Choroid plexus epithelial cell (primary cell): ENCODE measurements at regions not wholly inside any gene's neighbourhood (a gene's known extent, or its start where the extent isn't known, plus 50 kb on each side); places are given as distances from the start of the nearest gene placed in this dataset.
A peak's percentile ranks its signal among the peaks of the same experiment; 100 is the strongest.

Experiments
- DNase-seq: peaks from one replicate; pipeline ENCODE4 v3.0.0-alpha.2; 2010; ENCODE audit warnings: low read depth
- H3K4me3 ChIP-seq: 2 replicates; pipeline ENCODE4 v1.5.1; 2011; ENCODE audit warnings: low read depth, mild to moderate bottlenecking, control low read depth, low read length, moderate library complexity
- TF ChIP-seq, protein P1 (sequence below): conservative IDR thresholded peaks from 2 replicates; pipeline ENCODE4 v1.5.1; 2011; ENCODE audit warnings: low read depth, mild to moderate bottlenecking, control low read depth, inconsistent platforms, low read length, moderate library complexity

DNA sequence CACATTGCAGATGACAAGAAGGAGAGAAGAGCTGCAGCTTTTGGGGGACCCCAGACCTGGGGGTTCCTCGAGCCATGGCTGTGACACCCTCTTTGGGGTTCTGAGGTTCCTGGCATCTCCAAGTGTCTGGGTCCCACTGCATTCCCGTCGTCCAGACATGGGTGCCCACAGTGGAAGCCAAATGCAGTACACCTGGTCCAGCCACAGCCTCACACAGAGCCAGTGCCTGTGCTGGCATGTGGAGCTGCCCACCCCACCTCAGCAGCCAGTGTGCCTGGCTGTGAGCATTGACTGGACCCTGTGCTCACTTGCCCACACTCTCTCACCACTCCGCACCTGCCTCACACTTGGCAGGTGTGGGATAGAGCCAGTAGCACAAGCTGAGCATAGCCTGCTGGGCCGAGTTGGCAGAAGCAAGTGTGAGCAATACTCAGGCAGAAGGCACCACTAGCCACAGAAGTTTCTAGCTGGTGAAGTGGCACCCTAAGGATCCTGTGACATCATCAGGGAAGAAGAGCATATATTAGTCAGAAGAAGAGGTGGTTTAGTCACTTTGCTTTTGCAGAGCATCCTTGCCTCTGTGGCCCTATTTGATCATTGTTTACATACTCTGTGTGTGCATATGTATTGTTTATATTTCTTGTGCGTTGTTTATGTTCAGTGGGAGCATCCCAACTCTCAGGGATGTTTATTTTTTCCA, 65.0 kb upstream of the MAGEB2 start:
- DNase-seq = no peak
- no peak overlapping the region for H3K4me3 ChIP-seq
- TF ChIP-seq, protein P1, sequence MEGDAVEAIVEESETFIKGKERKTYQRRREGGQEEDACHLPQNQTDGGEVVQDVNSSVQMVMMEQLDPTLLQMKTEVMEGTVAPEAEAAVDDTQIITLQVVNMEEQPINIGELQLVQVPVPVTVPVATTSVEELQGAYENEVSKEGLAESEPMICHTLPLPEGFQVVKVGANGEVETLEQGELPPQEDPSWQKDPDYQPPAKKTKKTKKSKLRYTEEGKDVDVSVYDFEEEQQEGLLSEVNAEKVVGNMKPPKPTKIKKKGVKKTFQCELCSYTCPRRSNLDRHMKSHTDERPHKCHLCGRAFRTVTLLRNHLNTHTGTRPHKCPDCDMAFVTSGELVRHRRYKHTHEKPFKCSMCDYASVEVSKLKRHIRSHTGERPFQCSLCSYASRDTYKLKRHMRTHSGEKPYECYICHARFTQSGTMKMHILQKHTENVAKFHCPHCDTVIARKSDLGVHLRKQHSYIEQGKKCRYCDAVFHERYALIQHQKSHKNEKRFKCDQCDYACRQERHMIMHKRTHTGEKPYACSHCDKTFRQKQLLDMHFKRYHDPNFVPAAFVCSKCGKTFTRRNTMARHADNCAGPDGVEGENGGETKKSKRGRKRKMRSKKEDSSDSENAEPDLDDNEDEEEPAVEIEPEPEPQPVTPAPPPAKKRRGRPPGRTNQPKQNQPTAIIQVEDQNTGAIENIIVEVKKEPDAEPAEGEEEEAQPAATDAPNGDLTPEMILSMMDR = no peak

DNA sequence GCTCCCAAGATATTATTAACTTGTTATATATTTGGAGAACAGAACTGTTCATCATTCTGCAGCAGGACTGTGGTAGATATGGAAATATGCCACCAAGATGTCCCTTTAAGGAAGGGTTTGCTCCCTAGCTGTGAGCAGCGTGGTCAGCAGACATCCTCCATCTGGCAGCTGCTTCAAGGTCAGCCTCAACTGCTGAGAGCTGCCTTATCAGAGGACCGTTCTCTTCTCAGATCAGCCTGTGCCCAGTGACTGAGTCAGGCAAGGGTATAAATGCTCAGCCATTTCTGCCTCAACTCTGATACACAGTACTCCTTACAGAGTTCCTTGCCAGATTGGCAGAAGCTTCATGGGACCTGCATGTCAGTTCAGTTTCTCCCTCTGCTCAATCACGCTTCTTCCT, 63.4 kb upstream of the MAGEB2 start:
- DNase-seq = no peak
- TF ChIP-seq, protein P1 = no peak

DNA sequence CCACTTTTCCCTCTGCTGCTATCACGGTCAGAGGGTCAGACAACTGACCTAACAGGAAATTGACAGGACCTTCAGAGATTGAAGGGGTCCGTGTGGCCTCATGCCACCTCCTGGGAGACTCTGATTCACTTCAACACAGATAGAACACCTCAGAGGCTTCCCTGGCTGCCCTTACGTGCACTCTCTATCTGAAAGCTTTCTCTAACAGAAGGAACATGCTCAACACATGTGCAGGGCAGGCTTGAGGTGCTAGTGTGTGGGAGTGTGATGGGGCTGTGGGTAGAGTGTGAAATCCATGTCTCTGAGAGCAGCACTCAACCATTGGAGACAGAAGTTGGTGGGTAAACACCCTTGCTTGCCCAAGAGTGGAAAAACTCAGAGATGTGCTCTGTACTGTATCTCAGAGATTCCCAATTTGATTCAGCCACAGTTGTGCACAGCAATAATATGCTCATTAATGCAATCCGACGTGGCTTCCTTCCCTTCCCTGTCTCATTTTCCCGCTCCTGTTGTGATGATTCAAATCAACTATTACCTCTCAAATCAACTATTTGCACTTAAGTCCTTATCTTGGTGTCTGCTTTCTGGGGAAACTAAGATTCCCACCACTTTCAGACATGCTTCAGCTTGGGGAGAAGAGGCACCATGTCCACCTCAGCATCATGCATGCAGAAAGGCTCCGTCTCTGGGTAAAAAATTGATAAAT, 62.0 kb upstream of the MAGEB2 start:
- H3K4me3 ChIP-seq = no peak overlapping the region
- TF ChIP-seq, protein P1 = no peak
- no peak for DNase-seq

More for the DNA sequence above, 63.4 kb upstream of the MAGEB2 start:
- H3K4me3 ChIP-seq = no peak overlapping the region

DNA sequence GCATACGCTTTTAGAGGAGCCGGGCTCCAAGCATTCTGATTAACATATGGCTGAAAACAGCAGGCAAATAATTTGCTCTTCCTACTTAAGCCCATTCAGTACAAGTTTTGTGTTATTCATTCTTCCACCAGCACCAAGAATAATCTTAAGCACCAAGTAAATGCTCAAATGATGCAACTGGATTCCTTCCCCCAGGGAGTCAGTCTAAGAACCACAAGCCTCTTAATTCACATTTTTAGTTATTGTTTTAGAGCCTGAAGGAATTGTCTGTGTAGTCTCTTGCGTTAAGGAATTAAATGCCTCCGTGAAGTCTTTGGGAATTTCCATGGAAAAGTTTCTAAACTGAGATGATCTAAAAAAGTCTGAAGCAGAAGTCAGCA, 61.5 kb upstream of the MAGEB2 start:
- peak; percentile 64 for DNase-seq
- TF ChIP-seq, protein P1 = no peak
- H3K4me3 ChIP-seq = no peak overlapping the region

- TF ChIP-seq, protein P1 = no peak
- no peak overlapping the region for H3K4me3 ChIP-seq
- DNase-seq = no peak
Observed at GRCh38 chrX:30156009-30156408, 59.4 kb upstream of the MAGEB2 start.

DNA sequence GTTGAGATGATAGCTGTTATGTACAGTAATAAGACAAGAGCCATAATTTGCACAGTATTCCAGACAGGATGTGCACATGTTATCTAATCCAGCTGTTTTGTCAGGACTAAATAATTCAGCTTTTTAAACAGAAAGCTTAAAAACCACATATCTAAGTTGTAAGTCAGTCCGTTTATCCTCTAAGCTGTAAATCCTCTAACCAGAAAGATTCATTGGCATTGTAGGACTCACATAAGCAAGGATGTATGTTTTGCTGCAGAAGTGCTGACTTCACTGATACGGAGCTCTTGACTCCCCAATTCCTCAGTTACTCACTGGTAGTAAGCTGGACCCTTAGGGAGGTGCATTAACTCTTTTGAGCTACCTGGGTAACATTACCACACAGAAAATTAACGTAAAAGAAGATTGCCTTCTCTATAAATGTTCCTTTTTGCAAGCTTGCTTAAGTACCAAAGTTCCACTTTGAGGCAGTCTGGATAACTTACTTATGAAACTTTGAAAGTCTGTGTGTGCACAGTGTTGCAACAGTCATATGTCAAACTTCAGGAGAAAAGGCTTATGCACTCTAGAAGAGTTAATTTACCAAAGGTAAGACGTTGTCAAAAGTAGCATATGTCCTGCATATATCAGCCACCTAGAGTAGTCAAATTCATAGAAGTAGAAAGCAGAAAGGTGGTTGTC, 58.3 kb upstream of the MAGEB2 start:
- DNase-seq = peak; percentile 5
- no peak overlapping the region for H3K4me3 ChIP-seq
- TF ChIP-seq, protein P1 = no peak
